HG02759 (cell line): ENCODE measurements at regions not wholly inside any gene's neighbourhood (a gene's known extent, or its start where the extent isn't known, plus 50 kb on each side); places are given as distances from the start of the nearest gene placed in this dataset.

Experiments
- ATAC-seq: cut with Tn5 transposase; IDR thresholded peaks from one replicate; pipeline ENCODE4 v1.9.1; 2021; ENCODE audit warnings: mild to moderate bottlenecking, moderate library complexity; ENCODE audit not compliant: unreplicated experiment

- ATAC-seq, result no peak
These were observed 250.7 kb downstream of the TBC1D4 start for GRCh38 chr13:75231235-75231634.

- ATAC-seq, result no peak
These were observed 255.1 kb downstream of the TBC1D4 start for GRCh38 chr13:75226733-75227435.

GRCh38 chr13:75226092-75226491 lies 255.9 kb downstream of the TBC1D4 start:
- ATAC-seq, result no peak

GRCh38 chr13:75225288-75226032 lies 256.5 kb downstream of the TBC1D4 start:
- no peak for ATAC-seq

- no peak for ATAC-seq
These were observed 257.8 kb downstream of the TBC1D4 start for GRCh38 chr13:75224053-75224742.

GRCh38 chr13:75222031-75222430 lies 259.9 kb downstream of the TBC1D4 start:
- no peak for ATAC-seq

GRCh38 chr13:75220861-75221260 lies 261.1 kb downstream of the TBC1D4 start:
- no peak for ATAC-seq

GRCh38 chr13:75220238-75220542 lies 261.8 kb downstream of the TBC1D4 start:
- no peak for ATAC-seq

GRCh38 chr13:75219479-75220237 lies 262.3 kb downstream of the TBC1D4 start:
- peak; percentile 99 for ATAC-seq

GRCh38 chr13:75217949-75218348 lies 264.0 kb downstream of the TBC1D4 start:
- ATAC-seq, result no peak

GRCh38 chr13:75216038-75216437 lies 265.9 kb downstream of the TBC1D4 start:
- no peak for ATAC-seq

GRCh38 chr13:75214846-75215245 lies 267.1 kb downstream of the TBC1D4 start:
- no peak for ATAC-seq

GRCh38 chr13:75202981-75203380 lies 279.0 kb downstream of the TBC1D4 start:
- no peak for ATAC-seq

GRCh38 chr13:75197803-75198202 lies 284.2 kb downstream of the TBC1D4 start:
- no peak for ATAC-seq

GRCh38 chr13:75196147-75196837 lies 285.7 kb downstream of the TBC1D4 start:
- no peak for ATAC-seq

- ATAC-seq, result no peak
These were observed 286.3 kb downstream of the TBC1D4 start for GRCh38 chr13:75195495-75196146.

- no peak for ATAC-seq
These were observed 287.1 kb downstream of the TBC1D4 start for GRCh38 chr13:75194717-75195462.

- ATAC-seq, result no peak
These were observed 295.6 kb downstream of the TBC1D4 start for GRCh38 chr13:75186379-75186778.

- ATAC-seq, result no peak
These were observed 300.1 kb downstream of the TBC1D4 start for GRCh38 chr13:75181906-75182305.
